ENCODE measurements at regions not wholly inside any gene's neighbourhood (a gene's known extent, or its start where the extent isn't known, plus 50 kb on each side); places are given as distances from the start of the nearest gene placed in this dataset.
"Not testable (repeated sequence)": the region's sequence is repeated elsewhere in the genome, so short reads cannot be mapped to it uniquely, and the experiment has no call there.

GRCh38 chr1:192517716-192518355 is 57.7 kb upstream of the RGS1 start:
- H3K4me3 ChIP-seq (replicated peaks in 1 of 3; ENCODE audit: insufficient read depth in 1 of 3, low read depth in 1 of 3, low read length in 3 of 3); BruUV-seq (replicated peaks); H3K27me3 ChIP-seq (ENCODE audit: control insufficient read depth in 2 of 2, insufficient read depth in 2 of 2, low read length in 2 of 2); H2AFZ ChIP-seq (ENCODE audit: low read depth, low read length); H3K9ac ChIP-seq (replicated peaks; ENCODE audit: extremely low read depth, insufficient read depth, low read length); DNase-seq (ENCODE audit: low read depth, low spot score); POLR2A ChIA-PET; H3K9me3 ChIP-seq (replicated peaks; ENCODE audit: control insufficient read depth, insufficient read depth, low read length); H3K9me1 ChIP-seq (replicated peaks; ENCODE audit: control insufficient read depth, extremely low read depth, insufficient read depth, low read length); H3K4me2 ChIP-seq (ENCODE audit: insufficient read depth, low read length); dilution Hi-C loops (cut with MboI; ENCODE audit: extremely low pct_ligation_motif_present, low sequenced_read_pairs); H3K36me3 ChIP-seq (ENCODE audit: control insufficient read depth in 2 of 2, extremely low read depth in 1 of 2, insufficient read depth in 2 of 2, low read length in 2 of 2); intact Hi-C loops (cut with micrococcal nuclease); H4K20me1 ChIP-seq (replicated peaks; ENCODE audit: control insufficient read depth, extremely low read depth, insufficient read depth, low read length); FAIRE-seq; H3K27ac ChIP-seq (ENCODE audit: insufficient read depth, low read depth, low read length); H3K79me2 ChIP-seq (ENCODE audit: control insufficient read depth, insufficient read depth, low read length): not testable (repeated sequence)
- CTCF ChIA-PET: interaction anchor here (0.6 kb wide), 1 partner anchor 713 kb away, joined by 4 read pairs; no protein-coding TSS in a partner anchor
- peaks cover 17% of the 10 kb centered on the region for H3K4me1 ChIP-seq (ENCODE audit: control insufficient read depth, extremely low read depth, insufficient read depth, low read length)

GRCh38 chr1:192518700-192519099 is 56.9 kb upstream of the RGS1 start:
- no peak for TF ChIP-seq POLR2A (IDR thresholded peaks at IDR 0.05; ENCODE audit: low read depth, low read length)
- TF ChIP-seq FOS (IDR thresholded peaks at IDR 0.05; ENCODE audit: borderline replicate concordance, insufficient read depth, low read length): no peak
- TF ChIP-seq, protein P1, sequence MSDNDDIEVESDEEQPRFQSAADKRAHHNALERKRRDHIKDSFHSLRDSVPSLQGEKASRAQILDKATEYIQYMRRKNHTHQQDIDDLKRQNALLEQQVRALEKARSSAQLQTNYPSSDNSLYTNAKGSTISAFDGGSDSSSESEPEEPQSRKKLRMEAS (IDR thresholded peaks at IDR 0.05; ENCODE audit: insufficient read depth, insufficient read length): no peak
- TF ChIP-seq, protein P2, sequence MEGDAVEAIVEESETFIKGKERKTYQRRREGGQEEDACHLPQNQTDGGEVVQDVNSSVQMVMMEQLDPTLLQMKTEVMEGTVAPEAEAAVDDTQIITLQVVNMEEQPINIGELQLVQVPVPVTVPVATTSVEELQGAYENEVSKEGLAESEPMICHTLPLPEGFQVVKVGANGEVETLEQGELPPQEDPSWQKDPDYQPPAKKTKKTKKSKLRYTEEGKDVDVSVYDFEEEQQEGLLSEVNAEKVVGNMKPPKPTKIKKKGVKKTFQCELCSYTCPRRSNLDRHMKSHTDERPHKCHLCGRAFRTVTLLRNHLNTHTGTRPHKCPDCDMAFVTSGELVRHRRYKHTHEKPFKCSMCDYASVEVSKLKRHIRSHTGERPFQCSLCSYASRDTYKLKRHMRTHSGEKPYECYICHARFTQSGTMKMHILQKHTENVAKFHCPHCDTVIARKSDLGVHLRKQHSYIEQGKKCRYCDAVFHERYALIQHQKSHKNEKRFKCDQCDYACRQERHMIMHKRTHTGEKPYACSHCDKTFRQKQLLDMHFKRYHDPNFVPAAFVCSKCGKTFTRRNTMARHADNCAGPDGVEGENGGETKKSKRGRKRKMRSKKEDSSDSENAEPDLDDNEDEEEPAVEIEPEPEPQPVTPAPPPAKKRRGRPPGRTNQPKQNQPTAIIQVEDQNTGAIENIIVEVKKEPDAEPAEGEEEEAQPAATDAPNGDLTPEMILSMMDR (IDR thresholded peaks at IDR 0.05; ENCODE audit: extremely low read depth in 1 of 2, insufficient read depth in 1 of 2, low read depth in 1 of 2, low read length in 2 of 2): no peak
- TF ChIP-seq POLR2AphosphoS5 (IDR thresholded peaks at IDR 0.05; ENCODE audit: insufficient read depth, low read depth, low read length): no peak
- no peak for TF ChIP-seq MYC (IDR thresholded peaks at IDR 0.05; ENCODE audit: low read depth, low read length)
- no peak for TF ChIP-seq GATA2 (IDR thresholded peaks at IDR 0.05; ENCODE audit: insufficient read depth, insufficient read length, low read depth, low read length)
- TF ChIP-seq JUN (IDR thresholded peaks at IDR 0.05; ENCODE audit: borderline replicate concordance, insufficient read depth, insufficient read length, low read depth): no peak
- no peak for TF ChIP-seq EZH2 (IDR thresholded peaks at IDR 0.05; ENCODE audit: borderline replicate concordance, low read depth, low read length, severe bottlenecking)
- Histone ChIP-seq H3K27me3 (ENCODE audit: control insufficient read depth in 2 of 2, insufficient read depth in 2 of 2, low read length in 2 of 2) (no peaks in the 10 kb centered on the region), H3K9me3 (replicated peaks; ENCODE audit: control insufficient read depth, insufficient read depth, low read length) (no peaks in the 10 kb centered on the region), H4K20me1 (replicated peaks; ENCODE audit: control insufficient read depth, extremely low read depth, insufficient read depth, low read length) (no peaks in the 10 kb centered on the region), H2AFZ (ENCODE audit: low read depth, low read length) (no peak overlapping the region), H3K27ac (ENCODE audit: insufficient read depth, low read depth, low read length) (no peak overlapping the region), H3K9me1 (replicated peaks; ENCODE audit: control insufficient read depth, extremely low read depth, insufficient read depth, low read length) (no peaks in the 10 kb centered on the region), H3K79me2 (ENCODE audit: control insufficient read depth, insufficient read depth, low read length) (no peaks in the 10 kb centered on the region), H3K36me3 (ENCODE audit: control insufficient read depth in 2 of 2, extremely low read depth in 1 of 2, insufficient read depth in 2 of 2, low read length in 2 of 2) (no peaks in the 10 kb centered on the region), H3K9ac (replicated peaks; ENCODE audit: extremely low read depth, insufficient read depth, low read length) (no peak overlapping the region), H3K4me3 (replicated peaks in 1 of 3; ENCODE audit: insufficient read depth in 1 of 3, low read depth in 1 of 3, low read length in 3 of 3) (no peak overlapping the region), H3K4me2 (ENCODE audit: insufficient read depth, low read length) (no peak overlapping the region), H3K4me1 (ENCODE audit: control insufficient read depth, extremely low read depth, insufficient read depth, low read length) (peaks cover 14% of the 10 kb centered on the region)
- FAIRE-seq (no peak), DNase-seq (ENCODE audit: low read depth, low spot score) (no peak)
- POLR2A ChIA-PET: no interaction called here
- intact Hi-C loops (cut with micrococcal nuclease): no loop called here
- CTCF ChIA-PET: no interaction called here
- dilution Hi-C loops (cut with MboI; ENCODE audit: extremely low pct_ligation_motif_present, low sequenced_read_pairs): no loop called here
- BruUV-seq (replicated peaks): no TSS peak

All from endothelial cell of umbilical vein (primary cell).